AG20443 (cell line): ENCODE measurements at regions not wholly inside any gene's neighbourhood (a gene's known extent, or its start where the extent isn't known, plus 50 kb on each side); places are given as distances from the start of the nearest gene placed in this dataset.
A peak's percentile ranks its signal among the peaks of the same experiment; 100 is the strongest.
"Not testable (repeated sequence)": the region's sequence is repeated elsewhere in the genome, so short reads cannot be mapped to it uniquely, and the experiment has no call there.

Experiments used
- DNase-seq: peaks from one replicate; pipeline ENCODE4 v3.0.0; 2012; ENCODE audit warnings: low spot score, mixed read lengths

DNA sequence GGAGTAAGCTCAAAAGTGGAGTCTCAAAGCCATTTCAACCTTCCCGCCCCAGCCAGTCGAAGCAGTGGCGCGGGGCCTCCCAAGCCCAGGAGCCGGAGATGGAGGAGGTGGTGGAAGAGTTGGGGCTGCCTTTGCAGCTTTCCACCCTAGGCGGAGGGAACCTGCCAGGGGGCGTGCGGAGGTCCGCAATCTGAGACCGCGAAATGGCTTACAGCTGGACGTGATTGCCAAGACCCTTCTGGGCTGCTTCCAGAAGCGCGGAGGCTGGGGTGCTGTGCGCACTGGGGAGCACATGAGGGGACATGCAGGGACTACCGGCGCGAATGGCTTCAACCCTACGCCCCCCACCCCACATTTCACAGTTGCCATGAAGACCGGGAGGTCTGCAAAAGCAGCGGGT is 86.2 kb downstream of the PRR15 start:
- DNase-seq = no peak

DNA sequence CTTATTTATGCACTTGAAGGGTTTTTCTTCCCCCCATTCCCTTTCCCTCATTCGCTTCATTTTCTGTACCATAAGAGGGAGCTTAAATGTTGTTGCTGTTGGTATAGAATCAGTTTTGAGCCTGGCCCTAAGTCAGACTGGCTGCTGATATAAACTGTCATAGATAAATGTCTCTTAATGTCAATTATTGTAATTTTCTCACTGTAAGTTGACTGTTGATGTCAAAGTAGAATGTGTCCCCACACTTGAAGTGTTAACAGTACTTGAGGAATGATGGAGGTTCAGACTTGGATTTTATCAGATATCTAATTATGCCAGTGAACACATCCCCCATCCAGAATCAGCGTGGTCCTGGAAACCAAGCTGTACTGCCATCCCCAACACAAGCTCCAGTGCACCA is 87.8 kb downstream of the PRR15 start:
- no peak for DNase-seq

DNA sequence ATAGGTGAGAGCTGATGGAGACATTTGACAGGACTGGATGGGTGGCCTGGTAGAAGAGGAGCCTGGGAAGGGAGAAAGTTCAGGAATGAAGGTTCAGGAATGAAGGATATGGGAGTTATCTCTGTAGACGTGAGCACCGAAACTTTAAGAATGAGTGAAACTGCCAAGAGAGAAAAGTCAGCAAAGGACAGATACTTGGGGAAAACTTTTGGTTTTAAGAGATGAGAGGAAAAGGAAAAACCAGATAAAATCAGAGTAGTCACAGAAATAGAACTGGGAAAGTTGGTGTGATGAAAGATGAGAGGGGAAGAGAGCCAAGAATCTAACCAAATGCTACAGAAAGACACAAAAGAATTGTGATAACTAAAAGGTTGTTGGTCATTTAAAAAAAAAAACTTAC is 88.9 kb downstream of the PRR15 start:
- DNase-seq = no peak

DNA sequence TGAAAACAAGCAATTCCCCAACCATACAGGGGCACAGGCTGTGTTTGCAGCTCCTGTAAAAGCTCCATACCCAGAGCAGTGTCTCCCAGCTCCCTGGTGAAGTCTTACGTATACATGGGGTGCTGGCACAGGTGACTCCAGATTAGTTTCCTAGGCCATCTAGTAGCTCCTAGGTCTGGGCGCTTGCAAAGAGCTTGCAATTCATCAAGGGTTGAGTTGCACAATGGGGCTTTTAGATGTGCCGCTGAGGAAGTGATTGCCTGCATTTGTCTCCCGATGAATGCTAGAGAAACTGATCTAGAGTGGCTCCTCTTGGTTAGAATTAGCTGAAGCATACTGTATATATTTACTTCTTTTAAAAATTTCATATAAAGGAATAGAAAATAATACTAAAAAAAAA is 90.7 kb downstream of the PRR15 start:
- not testable (repeated sequence) for DNase-seq

DNA sequence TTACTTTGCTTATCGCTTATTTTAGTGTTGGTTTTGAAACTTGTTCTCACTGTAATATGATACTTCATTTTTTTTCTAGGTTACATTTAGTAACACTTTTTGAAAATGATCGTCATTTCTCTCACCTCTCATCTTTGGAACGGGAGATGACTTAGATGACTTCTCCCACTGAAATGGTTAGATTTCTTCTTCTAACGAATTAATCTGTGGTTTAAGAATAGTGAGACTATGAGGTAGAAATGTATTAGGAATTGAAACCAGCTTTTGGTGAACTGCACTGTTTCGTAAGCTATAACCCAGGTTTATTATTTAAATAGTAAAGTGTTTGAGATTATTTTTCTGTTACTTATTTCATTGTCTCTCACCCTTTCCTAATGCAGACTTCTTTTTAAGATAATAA is 93.7 kb downstream of the PRR15 start:
- DNase-seq = no peak

DNA sequence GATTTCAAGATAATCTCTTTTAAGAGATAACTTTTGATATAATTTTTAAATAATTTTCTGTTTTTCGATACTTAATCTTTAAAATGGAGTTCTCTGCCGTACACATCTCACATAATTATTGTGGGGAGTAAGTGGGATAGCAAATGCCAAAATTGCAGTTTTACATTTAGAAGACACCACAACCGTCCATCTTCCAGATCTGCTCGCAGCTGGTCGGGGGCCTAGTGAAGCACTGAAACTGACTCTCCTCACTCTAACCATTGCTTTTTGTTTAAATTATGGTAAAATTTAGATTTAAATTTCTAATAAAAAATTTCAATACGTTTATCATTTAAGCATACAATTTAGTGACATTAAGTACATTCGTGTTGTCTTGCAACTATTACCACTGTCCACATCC is 94.2 kb downstream of the PRR15 start:
- no peak for DNase-seq

DNA sequence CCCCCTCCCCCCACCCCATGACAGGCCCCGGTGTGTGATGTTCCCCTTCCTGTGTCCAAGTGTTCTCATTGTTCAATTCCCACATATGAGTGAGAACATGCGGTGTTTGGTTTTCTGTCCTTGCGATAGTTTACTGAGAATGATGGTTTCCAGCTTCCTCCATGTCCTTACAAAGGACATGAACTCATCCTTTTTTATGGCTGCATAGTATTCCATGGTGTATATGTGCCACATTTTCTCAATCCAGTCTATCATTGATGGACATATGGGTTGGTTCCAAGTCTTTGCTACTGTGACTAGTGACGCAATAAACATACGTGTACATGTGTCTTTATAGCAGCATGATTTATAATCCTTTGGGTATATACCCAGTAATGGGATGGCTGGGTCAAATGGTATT is 95.6 kb downstream of the PRR15 start:
- DNase-seq = not testable (repeated sequence)

DNA sequence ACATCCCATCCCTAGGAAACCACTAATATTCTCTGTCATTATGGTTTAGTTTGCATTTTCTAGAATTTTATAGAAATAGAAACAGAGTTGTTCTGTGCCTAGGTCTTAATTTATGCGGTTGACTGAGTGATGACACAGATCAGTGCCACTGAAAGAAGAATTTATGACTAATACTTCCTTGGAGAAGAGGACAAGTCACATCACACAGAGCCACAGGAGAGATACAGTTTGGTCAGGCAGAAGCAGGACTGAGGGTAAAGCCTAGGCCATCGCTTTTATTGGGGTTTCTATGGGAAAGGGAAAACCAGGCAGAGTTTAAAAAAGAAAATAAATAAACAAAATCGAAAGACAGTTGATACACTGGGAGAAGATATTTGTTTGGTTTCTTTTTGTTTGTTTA is 99.3 kb downstream of the PRR15 start:
- DNase-seq = not testable (repeated sequence)

DNA sequence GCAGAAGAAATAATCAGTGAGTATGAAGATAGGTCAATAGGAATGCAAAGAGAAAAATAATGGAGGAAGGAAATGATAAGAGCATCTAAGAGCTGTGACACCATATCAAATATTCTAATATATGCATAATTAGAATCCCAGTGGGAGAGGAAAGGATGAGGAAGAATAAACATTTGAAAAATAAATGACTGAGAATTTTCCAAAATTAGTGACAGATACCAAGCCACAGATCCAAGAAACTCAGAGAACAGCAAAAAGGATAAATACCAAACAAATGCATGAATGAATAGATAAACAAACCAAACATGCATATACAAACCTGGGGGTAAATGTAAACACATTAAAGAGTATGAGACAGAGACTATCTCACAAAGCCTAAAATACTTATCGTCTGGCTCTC is 101.4 kb downstream of the PRR15 start:
- not testable (repeated sequence) for DNase-seq

DNA sequence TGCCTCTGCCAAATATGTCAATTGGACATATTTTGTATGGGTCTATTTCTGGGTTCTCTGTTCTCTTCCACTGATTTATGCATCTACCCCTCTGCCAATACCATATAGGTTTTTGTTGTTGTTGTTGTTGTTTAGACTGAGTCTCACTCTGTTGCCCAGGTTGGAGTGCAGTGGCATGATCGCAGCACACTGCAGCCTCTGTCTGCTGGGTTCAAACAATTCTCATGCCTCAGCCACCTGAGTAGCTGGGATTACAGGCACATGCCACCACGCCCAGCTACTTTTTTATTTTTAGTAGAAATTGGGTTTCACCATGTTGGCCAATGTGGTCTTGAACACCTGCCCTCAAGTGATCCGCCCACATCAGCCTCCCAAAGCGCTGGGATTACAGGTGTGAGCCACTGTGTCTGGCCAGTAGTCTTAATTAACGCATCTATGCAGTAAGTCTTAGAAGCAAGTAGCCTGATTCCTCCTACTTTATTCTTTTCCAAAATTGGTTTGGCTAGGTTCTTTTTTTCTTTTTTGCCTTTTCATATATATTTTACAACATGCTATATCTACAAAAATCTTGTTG is 103.5 kb downstream of the PRR15 start:
- not testable (repeated sequence) for DNase-seq

DNA sequence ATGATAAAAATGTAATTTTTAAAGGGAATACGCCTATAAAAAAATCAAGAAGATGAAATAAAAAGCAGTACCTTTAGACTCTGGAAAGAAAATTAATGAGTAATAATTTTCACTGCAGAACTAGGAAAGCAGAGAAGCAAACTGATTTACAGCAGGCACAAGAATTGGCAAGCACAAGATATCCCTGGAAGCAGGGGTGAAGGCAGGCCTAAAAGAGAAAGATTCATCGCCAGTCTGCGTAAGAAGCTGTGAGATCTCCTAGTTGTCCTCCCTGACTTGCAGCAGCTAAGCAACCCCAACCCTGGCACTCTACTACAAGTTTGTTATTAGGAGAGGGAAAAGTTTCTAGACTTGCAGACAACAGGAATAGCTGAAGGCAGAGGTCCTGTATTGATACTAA is 107.7 kb downstream of the PRR15 start:
- not testable (repeated sequence) for DNase-seq

DNA sequence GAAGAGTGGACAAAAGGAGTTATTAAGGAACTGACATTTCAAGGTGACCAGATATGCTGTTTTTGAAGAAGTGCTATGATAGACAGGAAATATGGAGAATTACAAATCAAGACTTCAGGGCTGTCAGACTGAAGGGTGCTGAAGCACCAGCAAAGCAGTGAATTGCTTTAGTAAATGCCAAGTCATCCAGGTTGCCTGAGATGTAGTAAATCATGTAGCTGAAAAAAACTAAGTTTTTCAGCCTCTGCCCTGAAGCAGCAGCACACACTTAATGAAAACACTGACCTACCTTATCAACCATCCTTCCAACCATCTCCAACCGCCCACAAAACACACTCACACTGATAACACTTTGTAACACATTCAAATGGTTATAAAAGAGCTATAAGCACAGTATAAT is 110.0 kb downstream of the PRR15 start:
- not testable (repeated sequence) for DNase-seq

DNA sequence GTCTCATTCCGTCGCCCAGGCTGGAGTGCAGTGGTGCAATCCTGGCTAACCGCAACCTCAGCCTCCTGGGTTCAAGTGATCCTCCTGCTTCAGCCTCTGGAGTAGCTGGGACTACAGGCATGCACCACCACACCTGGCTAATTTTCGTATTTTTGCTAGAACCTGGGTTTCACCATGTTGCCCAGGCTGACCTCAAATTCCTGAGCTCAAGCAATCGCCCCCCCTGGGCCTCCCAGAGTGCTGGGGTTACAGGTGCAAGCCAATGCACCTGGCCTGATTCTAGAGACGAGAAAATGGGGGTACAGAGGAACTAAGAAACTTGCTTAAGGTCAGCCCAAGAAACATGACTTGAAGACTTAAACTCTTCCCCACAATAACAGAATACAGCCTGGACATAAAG is 111.0 kb downstream of the PRR15 start:
- not testable (repeated sequence) for DNase-seq

DNA sequence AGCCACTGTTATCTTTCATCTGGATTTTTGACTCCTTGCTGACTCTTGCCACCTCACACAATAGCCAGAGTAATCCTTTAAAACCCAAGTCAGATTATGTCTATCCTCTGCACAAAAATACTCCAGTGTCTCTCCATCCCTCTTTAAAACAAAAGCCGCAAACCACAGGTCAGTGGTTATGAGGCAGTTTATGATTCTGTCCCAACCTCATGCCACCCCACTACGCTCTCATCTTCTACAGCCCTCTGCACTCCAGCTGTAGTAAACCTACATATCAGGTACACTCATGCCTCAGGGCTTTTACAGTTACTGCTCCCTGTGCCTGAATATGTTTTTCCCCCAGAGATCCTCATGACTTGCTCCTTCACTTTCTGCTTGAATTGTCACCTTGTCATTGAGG is 113.6 kb downstream of the PRR15 start:
- DNase-seq = not testable (repeated sequence)

DNA sequence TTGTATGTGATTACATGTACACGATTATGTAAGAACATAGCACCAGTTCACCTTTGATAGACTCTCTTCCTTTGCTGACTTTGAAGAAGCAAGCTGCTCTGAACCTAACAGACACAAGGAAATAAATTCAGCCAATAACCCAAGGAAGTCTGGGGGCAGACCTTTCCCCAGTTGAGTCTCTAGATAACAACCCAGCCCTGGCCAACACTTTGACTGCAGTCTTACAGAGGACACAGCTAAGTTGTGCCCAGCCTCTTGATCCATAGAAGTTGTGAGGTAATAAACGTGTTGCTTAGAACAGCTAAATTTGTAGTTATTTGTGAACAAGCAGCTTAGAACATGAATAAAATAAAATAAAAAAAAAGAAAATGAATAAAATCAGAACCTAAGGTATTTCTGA is 116.3 kb downstream of the PRR15 start:
- DNase-seq = not testable (repeated sequence)

DNA sequence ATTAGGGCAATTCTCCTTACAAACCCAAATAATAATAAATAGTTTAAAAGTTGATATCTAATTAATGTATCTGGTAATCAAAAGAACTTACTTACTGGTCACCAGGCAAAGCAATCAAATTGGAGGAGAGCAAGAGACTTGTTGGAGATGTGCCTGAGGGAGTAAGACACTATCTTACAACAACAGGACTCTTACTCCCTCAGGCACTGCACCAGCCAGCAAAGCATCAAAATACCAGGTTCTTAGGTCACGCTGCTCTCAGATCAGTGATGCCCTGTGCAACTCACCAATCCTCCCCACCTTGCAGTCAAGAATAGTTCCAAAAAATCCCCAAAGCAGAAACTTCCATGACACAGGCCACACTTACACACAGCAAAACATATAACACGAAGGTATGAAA is 117.0 kb downstream of the PRR15 start:
- DNase-seq = not testable (repeated sequence)

DNA sequence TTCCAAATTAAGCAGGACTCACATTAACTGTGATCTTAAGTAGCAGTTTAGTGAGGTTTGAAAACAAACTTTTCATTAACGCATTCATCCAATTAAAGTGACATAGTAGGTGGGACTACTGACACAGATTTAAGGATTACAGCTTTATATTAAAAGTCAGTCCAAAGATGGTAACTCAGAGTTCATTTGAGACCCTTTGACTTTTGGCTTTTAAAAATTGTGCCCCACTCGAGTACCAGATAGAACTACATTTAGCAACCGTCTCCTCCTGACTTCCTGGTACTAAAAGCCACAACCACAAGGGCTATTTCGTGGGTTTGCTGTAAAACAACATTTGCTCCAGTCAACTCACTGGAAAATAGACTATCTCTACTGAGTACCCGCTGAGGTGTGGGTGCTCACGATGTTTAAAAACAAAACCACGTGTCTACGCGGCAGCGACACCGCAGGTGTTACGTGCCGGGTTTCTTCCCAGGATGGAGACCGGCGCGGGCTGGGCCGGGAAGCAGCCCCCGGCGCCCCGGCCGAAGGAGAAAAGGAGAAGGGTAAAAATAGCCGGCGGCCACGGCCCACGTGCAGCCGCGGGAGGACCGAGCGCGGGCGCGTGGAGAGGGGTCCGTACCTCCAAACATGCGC is 120.6 kb downstream of the PRR15 start:
- not testable (repeated sequence) for DNase-seq

DNA sequence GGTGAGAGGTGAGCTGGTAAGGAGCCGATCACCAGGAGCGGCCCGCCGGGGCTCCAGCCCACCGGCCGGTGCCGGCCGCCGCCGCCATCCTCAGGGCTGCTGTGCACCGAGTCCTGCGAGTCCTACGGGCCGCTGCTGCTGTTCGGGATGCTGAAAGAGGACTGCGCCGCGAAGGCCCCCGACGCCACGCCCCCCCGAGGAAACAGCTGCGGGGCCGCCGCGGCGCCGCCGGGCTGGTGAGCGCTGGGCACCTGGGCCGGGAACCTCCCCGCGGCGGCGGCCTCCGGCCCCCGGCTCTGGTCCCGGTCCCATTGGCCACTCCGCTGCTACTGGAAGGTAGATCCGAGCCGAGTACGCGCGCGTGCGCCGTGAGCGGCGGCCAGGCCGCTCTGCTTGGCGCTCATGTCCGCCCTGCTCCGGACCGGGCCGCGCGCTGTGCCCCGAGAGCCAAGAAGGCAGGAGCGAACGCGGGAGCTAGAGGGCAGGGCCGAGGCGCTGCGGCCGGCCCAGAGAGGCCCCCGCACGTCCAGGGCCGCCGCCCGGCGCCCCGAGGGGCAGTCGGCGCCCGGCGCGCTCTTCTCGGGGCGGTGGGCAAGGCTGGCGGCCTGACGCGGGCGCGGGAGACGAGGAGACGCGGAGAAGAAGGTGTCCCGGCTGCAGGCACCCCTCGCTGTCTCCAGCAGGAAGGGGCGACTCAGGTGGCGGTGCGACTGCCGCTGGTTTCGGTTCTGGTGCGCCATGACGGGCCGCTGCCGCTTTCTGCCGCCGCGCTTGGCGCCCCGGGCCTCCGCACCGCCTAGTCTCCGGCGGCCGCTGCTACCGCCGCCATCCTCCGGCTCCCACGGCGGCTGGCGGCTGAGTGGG is 121.3 kb upstream of the WIPF3 start:
- peak; percentile 86 for DNase-seq

DNA sequence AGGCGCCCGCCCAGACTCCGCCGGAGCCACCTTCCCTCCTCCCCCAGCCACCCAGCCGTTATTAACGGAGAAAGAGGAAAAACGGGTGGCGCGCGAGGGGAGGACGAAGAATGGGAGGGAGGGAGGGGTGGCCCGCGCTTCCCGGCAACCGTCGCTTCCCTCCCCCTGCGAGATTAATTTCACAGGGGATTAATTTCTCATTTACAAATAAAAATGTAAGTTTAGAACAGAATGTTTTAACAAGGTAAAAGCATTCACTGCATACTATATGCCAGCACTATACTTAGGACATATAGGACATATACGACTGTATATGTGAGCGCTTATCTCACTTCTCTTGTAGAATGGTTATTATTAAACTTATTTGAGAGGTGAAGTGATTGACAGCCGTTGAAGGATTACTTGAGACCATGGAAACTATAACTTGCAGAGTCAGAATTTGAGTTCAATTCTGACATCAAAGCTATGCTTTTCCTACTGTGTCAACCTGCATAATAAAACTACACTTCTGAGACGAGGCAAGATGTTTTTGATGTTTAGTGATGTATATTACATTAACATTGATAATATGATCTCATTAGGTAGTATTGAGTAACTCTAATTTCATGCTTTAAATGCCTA is 120.5 kb upstream of the WIPF3 start:
- DNase-seq = not testable (repeated sequence)

DNA sequence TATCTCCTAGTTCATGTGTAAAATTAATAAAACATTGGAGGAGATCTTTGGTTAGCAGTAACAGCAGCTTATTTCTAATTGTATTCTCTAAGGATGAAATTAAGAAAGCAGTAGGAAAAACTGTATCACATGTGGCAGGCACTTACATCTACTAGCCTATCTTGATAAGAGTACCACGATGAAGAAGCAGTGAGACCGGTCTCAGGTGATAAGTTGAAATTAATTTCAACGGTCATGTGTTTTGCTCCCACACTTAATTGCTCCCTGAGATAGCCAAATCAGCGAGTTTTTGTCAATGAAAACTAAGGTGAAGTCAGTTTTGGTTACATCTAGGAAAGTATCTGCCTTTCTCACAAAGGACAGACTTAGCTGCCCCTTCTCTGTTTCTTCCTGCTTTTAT is 115.8 kb upstream of the WIPF3 start:
- DNase-seq = not testable (repeated sequence)

DNA sequence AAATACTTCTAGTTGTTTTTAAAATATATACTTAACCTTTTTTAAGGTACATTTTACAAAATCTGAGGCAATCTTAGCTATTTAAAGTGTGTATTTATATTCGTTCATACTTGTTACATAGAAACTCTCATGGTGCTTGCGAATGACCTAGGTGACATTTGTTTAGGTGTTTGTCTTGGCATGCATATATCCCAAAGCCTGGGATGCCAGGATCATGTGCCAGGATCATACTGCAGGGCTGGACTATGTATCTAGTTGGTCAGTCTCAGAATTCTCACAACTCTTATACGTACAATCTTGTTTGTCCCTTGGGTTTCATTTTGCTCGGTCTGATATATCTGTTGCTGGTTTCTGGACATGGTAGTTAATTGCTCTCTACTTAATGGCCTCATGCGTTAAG is 109.9 kb upstream of the WIPF3 start:
- DNase-seq = not testable (repeated sequence)

DNA sequence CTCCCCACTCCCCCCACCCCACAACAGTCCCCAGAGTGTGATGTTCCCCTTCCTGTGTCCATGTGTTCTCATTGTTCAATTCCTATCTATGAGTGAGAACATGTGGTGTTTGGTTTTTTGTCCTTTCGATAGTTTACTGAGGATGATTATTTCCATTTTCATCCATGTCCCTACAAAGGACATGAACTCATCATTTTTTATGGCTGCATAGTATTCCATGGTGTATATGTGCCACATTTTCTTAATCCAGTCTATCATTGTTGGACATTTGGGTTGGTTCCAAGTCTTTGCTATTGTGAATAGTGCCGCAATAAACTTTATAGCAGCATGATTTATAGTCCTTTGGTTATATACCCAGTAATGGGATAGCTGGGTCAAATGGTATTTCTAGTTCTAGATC is 106.6 kb upstream of the WIPF3 start:
- DNase-seq = not testable (repeated sequence)

DNA sequence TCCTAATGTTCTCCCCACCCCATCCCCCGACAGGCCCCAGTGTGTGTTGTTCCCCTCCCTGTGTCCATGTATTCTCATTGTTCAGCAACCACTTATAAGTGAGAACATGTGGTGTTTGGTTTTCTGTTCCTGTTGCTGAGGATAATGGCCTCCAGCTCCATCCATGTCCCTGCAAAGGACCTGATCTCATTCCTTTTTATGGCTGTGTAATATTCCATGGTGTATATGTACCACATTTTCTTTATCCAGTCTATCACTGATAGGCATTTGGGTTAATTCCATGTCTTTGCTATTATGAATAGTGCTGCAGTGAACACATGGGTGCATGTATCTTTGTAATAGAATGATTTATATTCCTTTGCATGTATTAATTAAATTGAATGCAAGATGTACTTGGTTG is 104.8 kb upstream of the WIPF3 start:
- not testable (repeated sequence) for DNase-seq
